SK-N-MC (cell line): ENCODE measurements at regions not wholly inside any gene's neighbourhood (a gene's known extent, or its start where the extent isn't known, plus 50 kb on each side); places are given as distances from the start of the nearest gene placed in this dataset.

Experiments
- EZH2 ChIP-seq: fragments of 200-600 bp; sonication (generic); IDR thresholded peaks from one replicate; pipeline ENCODE4 v1.6.1; 2017; ENCODE audit warnings: antibody characterized with exemption
- FOXP2 ChIP-seq: optimal IDR thresholded peaks from 2 replicates; pipeline ENCODE3; 2011; ENCODE audit warnings: mild to moderate bottlenecking, moderate library complexity; ENCODE audit not compliant: insufficient read depth; ENCODE audit errors: extremely low read length, control extremely low read depth
- POLR2AphosphoS5 ChIP-seq: IDR thresholded peaks from 2 replicates; pipeline ENCODE4 v1.6.1; 2012; ENCODE audit warnings: mild to moderate bottlenecking, low read depth, low read length, borderline replicate concordance

GRCh38 chr11:42036201-42036600 is 576.7 kb upstream of the LRRC4C start:
- TF ChIP-seq EZH2 (no peak), POLR2AphosphoS5 (no peak), FOXP2 (no peak)
